ENCODE measurements at regions not wholly inside any gene's neighbourhood (a gene's known extent, or its start where the extent isn't known, plus 50 kb on each side); places are given as distances from the start of the nearest gene placed in this dataset.
"Not testable (repeated sequence)": the region's sequence is repeated elsewhere in the genome, so short reads cannot be mapped to it uniquely, and the experiment has no call there.

- no peak for DNase-seq
Observed at GRCh38 chr12:131530041-131530332, 180.9 kb upstream of the SFSWAP start.

GRCh38 chr12:131530422-131530821 lies 180.5 kb upstream of the SFSWAP start:
- DNase-seq, result no peak

GRCh38 chr12:131533139-131533538 lies 177.8 kb upstream of the SFSWAP start:
- DNase-seq, result no peak

GRCh38 chr12:131535779-131536178 lies 175.1 kb upstream of the SFSWAP start:
- no peak for DNase-seq

- DNase-seq, result no peak
Observed at GRCh38 chr12:131536337-131536736, 174.6 kb upstream of the SFSWAP start.

GRCh38 chr12:131536766-131537165 lies 174.1 kb upstream of the SFSWAP start:
- no peak for DNase-seq

- no peak for DNase-seq
Observed at GRCh38 chr12:131537267-131537958, 173.5 kb upstream of the SFSWAP start.

- no peak for DNase-seq
Observed at GRCh38 chr12:131539381-131539780, 171.5 kb upstream of the SFSWAP start.

GRCh38 chr12:131540138-131540623 lies 170.7 kb upstream of the SFSWAP start:
- DNase-seq, result no peak

- not testable (repeated sequence) for DNase-seq
Observed at GRCh38 chr12:131541512-131541911, 169.4 kb upstream of the SFSWAP start.

GRCh38 chr12:131542351-131542750 lies 168.5 kb upstream of the SFSWAP start:
- no peak for DNase-seq

GRCh38 chr12:131543040-131543439 lies 167.8 kb upstream of the SFSWAP start:
- no peak for DNase-seq

GRCh38 chr12:131547555-131547954 lies 163.3 kb upstream of the SFSWAP start:
- no peak for DNase-seq

GRCh38 chr12:131550121-131550520 lies 160.8 kb upstream of the SFSWAP start:
- no peak for DNase-seq

- no peak for DNase-seq
Observed at GRCh38 chr12:131551675-131552491, 159.0 kb upstream of the SFSWAP start.

- no peak for DNase-seq
Observed at GRCh38 chr12:131552492-131552863, 158.4 kb upstream of the SFSWAP start.

- DNase-seq, result no peak
Observed at GRCh38 chr12:131553096-131553777, 157.7 kb upstream of the SFSWAP start.

GRCh38 chr12:131555197-131555846 lies 155.6 kb upstream of the SFSWAP start:
- DNase-seq, result no peak

- no peak for DNase-seq
Observed at GRCh38 chr12:131555866-131556265, 155.0 kb upstream of the SFSWAP start.

- no peak for DNase-seq
Observed at GRCh38 chr12:131557078-131557709, 153.7 kb upstream of the SFSWAP start.

- DNase-seq, result no peak
Observed at GRCh38 chr12:131559517-131560516, 151.1 kb upstream of the SFSWAP start.

GRCh38 chr12:131561051-131561450 lies 149.8 kb upstream of the SFSWAP start:
- DNase-seq, result no peak
